Kidney epithelial cell (primary cell): ENCODE measurements at regions not wholly inside any gene's neighbourhood (a gene's known extent, or its start where the extent isn't known, plus 50 kb on each side); places are given as distances from the start of the nearest gene placed in this dataset.

Experiments
- DNase-seq: peaks from one replicate; pipeline ENCODE4 v3.0.0-alpha.2; 2010; ENCODE audit warnings: low read depth
- H3K27me3 ChIP-seq: 2 replicates; pipeline ENCODE4 v1.6.0; 2011; ENCODE audit warnings: low read length; ENCODE audit not compliant: control insufficient read depth, insufficient read depth
- H3K36me3 ChIP-seq: 2 replicates; pipeline ENCODE4 v1.5.1; 2011; ENCODE audit warnings: low read length; ENCODE audit not compliant: control insufficient read depth, insufficient read depth
- H3K4me3 ChIP-seq: 2 replicates; pipeline ENCODE4 v1.5.1; 2011; ENCODE audit warnings: low read depth, mild to moderate bottlenecking, control low read depth, low read length
- TF ChIP-seq, protein P1 (sequence below): IDR thresholded peaks from 2 replicates; pipeline ENCODE4 v1.5.1; 2011; ENCODE audit warnings: mild to moderate bottlenecking, moderate library complexity, low read length, control low read depth, inconsistent platforms; ENCODE audit not compliant: insufficient read depth, poor library complexity, severe bottlenecking

DNA sequence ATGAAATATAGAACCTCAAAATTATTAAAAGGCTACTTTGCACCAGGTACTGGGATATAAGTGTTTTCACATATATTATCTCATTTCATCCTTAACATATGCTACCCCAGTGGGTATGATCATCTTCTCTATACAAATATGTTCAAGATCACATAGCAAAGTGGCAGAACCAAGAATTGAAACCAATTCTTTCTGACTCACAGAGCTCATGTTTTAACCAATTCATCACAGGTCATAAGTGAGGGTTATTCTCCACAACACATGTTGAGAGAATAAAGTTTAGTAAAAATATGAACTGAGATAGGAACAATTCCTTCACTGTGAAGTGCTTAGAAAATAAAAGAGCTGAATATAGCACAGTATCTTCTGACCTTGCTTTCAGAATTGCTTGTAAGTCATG, 442.9 kb upstream of the RASGEF1B start:
- no peaks in the 10 kb centered on the region for H3K27me3 ChIP-seq
- DNase-seq: no peak
- TF ChIP-seq, protein P1, sequence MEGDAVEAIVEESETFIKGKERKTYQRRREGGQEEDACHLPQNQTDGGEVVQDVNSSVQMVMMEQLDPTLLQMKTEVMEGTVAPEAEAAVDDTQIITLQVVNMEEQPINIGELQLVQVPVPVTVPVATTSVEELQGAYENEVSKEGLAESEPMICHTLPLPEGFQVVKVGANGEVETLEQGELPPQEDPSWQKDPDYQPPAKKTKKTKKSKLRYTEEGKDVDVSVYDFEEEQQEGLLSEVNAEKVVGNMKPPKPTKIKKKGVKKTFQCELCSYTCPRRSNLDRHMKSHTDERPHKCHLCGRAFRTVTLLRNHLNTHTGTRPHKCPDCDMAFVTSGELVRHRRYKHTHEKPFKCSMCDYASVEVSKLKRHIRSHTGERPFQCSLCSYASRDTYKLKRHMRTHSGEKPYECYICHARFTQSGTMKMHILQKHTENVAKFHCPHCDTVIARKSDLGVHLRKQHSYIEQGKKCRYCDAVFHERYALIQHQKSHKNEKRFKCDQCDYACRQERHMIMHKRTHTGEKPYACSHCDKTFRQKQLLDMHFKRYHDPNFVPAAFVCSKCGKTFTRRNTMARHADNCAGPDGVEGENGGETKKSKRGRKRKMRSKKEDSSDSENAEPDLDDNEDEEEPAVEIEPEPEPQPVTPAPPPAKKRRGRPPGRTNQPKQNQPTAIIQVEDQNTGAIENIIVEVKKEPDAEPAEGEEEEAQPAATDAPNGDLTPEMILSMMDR: no peak

GRCh38 chr4:81913427-81913879, 441.7 kb upstream of the RASGEF1B start:
- Histone ChIP-seq H3K36me3 (no peaks in the 10 kb centered on the region), H3K27me3 (no peaks in the 10 kb centered on the region), H3K4me3 (no peak overlapping the region)
- TF ChIP-seq, protein P1: peak; percentile 85
- no peak for DNase-seq

More for the DNA sequence above, 442.9 kb upstream of the RASGEF1B start:
- no peak overlapping the region for H3K4me3 ChIP-seq
- no peaks in the 10 kb centered on the region for H3K36me3 ChIP-seq

DNA sequence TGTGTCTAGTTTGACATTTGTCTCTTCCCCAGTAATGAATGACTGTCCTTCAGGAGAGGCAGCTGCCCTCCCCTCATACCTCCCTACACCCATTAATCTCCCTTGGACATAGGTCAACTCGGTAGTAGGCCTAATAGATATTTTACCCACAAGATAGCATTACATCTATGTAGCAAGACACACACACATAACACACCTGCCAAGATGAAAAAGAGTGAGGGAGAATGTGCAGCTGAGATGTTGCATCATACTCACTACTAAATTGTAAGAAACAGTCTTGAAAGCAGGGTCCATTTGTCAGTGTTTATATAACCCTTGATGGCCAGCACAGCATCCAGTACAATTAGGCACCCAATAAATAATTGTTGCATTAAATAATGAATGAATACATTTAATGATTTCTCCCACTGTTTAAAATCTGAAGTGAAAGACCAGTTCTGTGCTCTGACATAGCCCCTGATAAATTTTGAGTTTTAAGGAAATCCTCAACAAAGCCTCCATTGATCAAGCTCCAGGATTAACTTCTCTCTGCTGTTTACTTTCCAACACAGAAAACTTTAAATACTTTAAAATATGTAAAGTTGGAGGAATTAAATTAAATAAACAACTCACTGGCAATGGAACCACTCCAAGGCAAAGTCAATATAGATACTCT, 440.8 kb upstream of the RASGEF1B start:
- no peak for DNase-seq
- Histone ChIP-seq H3K4me3 (no peak overlapping the region), H3K27me3 (no peaks in the 10 kb centered on the region), H3K36me3 (no peaks in the 10 kb centered on the region)
- TF ChIP-seq, protein P1: no peak

DNA sequence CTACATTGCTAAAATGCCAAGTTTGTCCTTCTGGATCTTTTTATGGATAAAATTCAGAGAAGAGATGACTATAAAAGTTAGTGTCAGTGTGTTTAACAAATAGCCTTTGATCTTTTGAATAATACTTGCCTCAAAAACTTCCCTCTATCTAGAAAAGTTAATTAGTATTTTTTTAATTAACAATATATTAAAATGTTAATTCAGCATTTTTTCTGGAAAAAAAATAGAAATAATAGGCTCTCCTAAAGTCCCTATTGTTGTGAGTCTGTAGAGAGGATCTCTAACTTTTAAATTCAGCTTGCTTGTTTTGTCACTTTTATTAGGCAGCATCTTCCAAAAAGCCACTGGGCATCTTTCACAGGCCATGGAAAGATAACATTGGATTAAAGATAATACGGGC, 435.2 kb upstream of the RASGEF1B start:
- Histone ChIP-seq H3K27me3 (no peaks in the 10 kb centered on the region), H3K4me3 (no peak overlapping the region), H3K36me3 (no peaks in the 10 kb centered on the region)
- no peak for DNase-seq
- TF ChIP-seq, protein P1: no peak

GRCh38 chr4:81905971-81906370, 434.3 kb upstream of the RASGEF1B start:
- Histone ChIP-seq H3K36me3 (no peaks in the 10 kb centered on the region), H3K4me3 (no peak overlapping the region), H3K27me3 (no peaks in the 10 kb centered on the region)
- DNase-seq: peak; percentile 89
- TF ChIP-seq, protein P1: no peak

- no peak overlapping the region for H3K4me3 ChIP-seq
- no peaks in the 10 kb centered on the region for H3K27me3 ChIP-seq
- TF ChIP-seq, protein P1: no peak
- DNase-seq: no peak
- no peaks in the 10 kb centered on the region for H3K36me3 ChIP-seq
These were observed 432.4 kb upstream of the RASGEF1B start for GRCh38 chr4:81904121-81904520.
